Mesenchymal stem cell (in vitro differentiated cells and primary cell): ENCODE measurements at regions not wholly inside any gene's neighbourhood (a gene's known extent, or its start where the extent isn't known, plus 50 kb on each side); places are given as distances from the start of the nearest gene placed in this dataset.

ENCODE experiments used
- DNase-seq: peaks from one replicate; pipeline ENCODE4 v3.0.0-alpha.2; 2013
- H2AFZ ChIP-seq: one replicate; pipeline ENCODE4 v1.6.1; 2013; ENCODE audit warnings: low read depth, mild to moderate bottlenecking, control low read depth, inconsistent platforms, low read length, moderate library complexity
- H2AK5ac ChIP-seq: 2 replicates; pipeline ENCODE4 v1.6.1; 2013; ENCODE audit warnings: low read length, moderate library complexity, mild to moderate bottlenecking, inconsistent platforms; ENCODE audit not compliant: severe bottlenecking
- H2BK120ac ChIP-seq: one replicate; pipeline ENCODE4 v1.6.1; 2013; ENCODE audit warnings: low read depth, mild to moderate bottlenecking, inconsistent platforms, low read length, moderate library complexity
- H2BK12ac ChIP-seq, 2 experiments: one replicate each; pipeline ENCODE4 v1.6.1; 2013; ENCODE audit warnings: inconsistent platforms in 2 of 2, low read length in 2 of 2, mild to moderate bottlenecking in 2 of 2, moderate library complexity in 2 of 2, control low read depth in 1 of 2
- H2BK15ac ChIP-seq: one replicate; pipeline ENCODE4 v1.6.1; 2013; ENCODE audit warnings: mild to moderate bottlenecking, low read depth, inconsistent platforms; ENCODE audit not compliant: poor library complexity, severe bottlenecking
- H2BK5ac ChIP-seq: 2 replicates; pipeline ENCODE4 v1.6.1; 2013; ENCODE audit warnings: low read depth, mild to moderate bottlenecking, low read length, control low read depth, inconsistent platforms; ENCODE audit not compliant: poor library complexity, severe bottlenecking
- H3K14ac ChIP-seq, 2 experiments: one replicate each; pipeline ENCODE4 v1.6.1; 2013; ENCODE audit warnings: inconsistent platforms in 2 of 2, low read length in 2 of 2, control low read depth in 1 of 2, mild to moderate bottlenecking in 1 of 2, moderate library complexity in 1 of 2
- H3K18ac ChIP-seq, 2 experiments: one replicate each; pipeline ENCODE4 v1.6.1; 2013; ENCODE audit warnings: inconsistent platforms in 2 of 2, low read length in 2 of 2, control low read depth in 1 of 2, low read depth in 1 of 2, mild to moderate bottlenecking in 1 of 2
- H3K23ac ChIP-seq, 2 experiments: one replicate each; pipeline ENCODE4 v1.6.1; 2013; ENCODE audit warnings: inconsistent platforms in 2 of 2, low read length in 2 of 2, mild to moderate bottlenecking in 2 of 2, moderate library complexity in 2 of 2, control low read depth in 1 of 2
- H3K27ac ChIP-seq: 2 replicates; pipeline ENCODE4 v1.5.1; 2013; ENCODE audit warnings: mild to moderate bottlenecking, moderate library complexity, low read length, control low read depth, inconsistent platforms; ENCODE audit not compliant: poor library complexity, severe bottlenecking
- H3K27me3 ChIP-seq, 2 experiments: 2 replicates each; pipeline versions ENCODE4 v1.6.1 to v1.7.0; 2013; ENCODE audit warnings: low read length in 2 of 2, mild to moderate bottlenecking in 2 of 2, moderate library complexity in 2 of 2, control low read depth in 1 of 2, inconsistent platforms in 1 of 2; ENCODE audit not compliant: control insufficient read depth in 1 of 2, insufficient read depth in 1 of 2
- H3K36me3 ChIP-seq, 2 experiments: 2 replicates each; pipeline versions ENCODE4 v1.6.1 to v1.7.0; 2013; ENCODE audit warnings: low read length in 2 of 2, control low read depth in 1 of 2, inconsistent platforms in 1 of 2, low read depth in 1 of 2, mild to moderate bottlenecking in 1 of 2; ENCODE audit not compliant: insufficient read depth in 2 of 2, control insufficient read depth in 1 of 2
- H3K4ac ChIP-seq, 2 experiments: one replicate each; pipeline ENCODE4 v1.6.1; 2013; ENCODE audit warnings: inconsistent platforms in 2 of 2, low read length in 2 of 2, mild to moderate bottlenecking in 2 of 2, moderate library complexity in 2 of 2, control low read depth in 1 of 2, low read depth in 1 of 2
- H3K4me1 ChIP-seq: 2 replicates; pipeline ENCODE4 v1.6.1; 2013; ENCODE audit warnings: low read depth, low read length, control low read depth; ENCODE audit not compliant: control insufficient read depth, insufficient read depth
- H3K4me2 ChIP-seq: 2 replicates; pipeline ENCODE4 v1.6.1; 2013; ENCODE audit warnings: low read length, mild to moderate bottlenecking, inconsistent platforms; ENCODE audit not compliant: poor library complexity, severe bottlenecking
- H3K4me3 ChIP-seq, 2 experiments: 2 replicates each; pipeline versions ENCODE4 v1.5.1 to v1.7.0; 2013; ENCODE audit warnings: low read length in 2 of 2, mild to moderate bottlenecking in 2 of 2, control low read depth in 1 of 2, low read depth in 1 of 2; ENCODE audit not compliant: insufficient read depth in 1 of 2
- H3K79me1 ChIP-seq: replicated peaks from 2 replicates; pipeline ENCODE4 v1.6.1; 2013; ENCODE audit warnings: mild to moderate bottlenecking, control low read depth, low read length, inconsistent platforms; ENCODE audit not compliant: poor library complexity, severe bottlenecking
- H3K9ac ChIP-seq: 2 replicates; pipeline ENCODE4 v1.7.0; 2013; ENCODE audit warnings: mild to moderate bottlenecking, low read length, moderate library complexity
- H3K9me3 ChIP-seq: 2 replicates; pipeline ENCODE4 v1.7.0; 2013; ENCODE audit warnings: mild to moderate bottlenecking, low read length; ENCODE audit not compliant: control insufficient read depth
- H4K8ac ChIP-seq: one replicate; pipeline ENCODE4 v1.6.1; 2013; ENCODE audit warnings: inconsistent platforms, mild to moderate bottlenecking, low read length, moderate library complexity
- H4K91ac ChIP-seq: one replicate; pipeline ENCODE4 v1.6.1; 2013; ENCODE audit warnings: mild to moderate bottlenecking, low read length, inconsistent platforms
- WGBS: methylation state at CpG from one replicate; pipeline ENCODE4 v1.1.7; 2013; ENCODE audit warnings: mixed read lengths; 5-methylcytosine and 5-hydroxymethylcytosine counted together

- WGBS = 34% methylated on average over 2 of the region's 3 CpGs
- H3K27ac ChIP-seq = no peak overlapping the region
- no peaks in the 10 kb centered on the region for H3K36me3 ChIP-seq
These were observed 417.9 kb upstream of the GCFC2 start for GRCh38 chr2:76128622-76129021.

DNA sequence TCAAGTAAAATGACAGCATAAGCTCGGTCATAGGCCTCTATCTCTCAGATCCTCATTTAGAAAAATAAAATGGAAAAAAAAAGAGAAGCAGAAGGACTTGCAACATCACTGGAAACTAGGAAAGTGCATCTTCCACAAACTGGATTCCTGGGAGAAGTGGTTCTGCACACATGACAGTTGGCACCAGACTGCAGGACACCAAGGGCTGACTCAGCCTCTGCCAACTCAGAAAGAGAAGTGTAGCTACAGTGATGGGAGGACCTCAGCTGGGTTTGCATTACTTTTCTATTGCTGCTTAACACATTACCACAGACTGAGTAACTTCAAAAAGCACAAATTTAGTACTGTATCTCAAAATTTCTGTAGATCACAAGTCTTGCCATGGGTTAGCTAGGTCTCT, 409.5 kb upstream of the GCFC2 start:
- H3K18ac ChIP-seq = no peak overlapping the region
- no peak overlapping the region for H3K4me2 ChIP-seq
- no peak overlapping the region for H2AFZ ChIP-seq
- H2BK120ac ChIP-seq = no peak overlapping the region
- H3K27ac ChIP-seq = no peak overlapping the region
- no peak overlapping the region for H4K8ac ChIP-seq
- no peak overlapping the region for H4K91ac ChIP-seq
- no peak overlapping the region for H3K23ac ChIP-seq
- H3K36me3 ChIP-seq = no peaks in the 10 kb centered on the region
- WGBS = no CpG with 5 or more reads among the region's 1 CpG
- H3K4me1 ChIP-seq = no peaks in the 10 kb centered on the region
- H3K9me3 ChIP-seq = no peaks in the 10 kb centered on the region
- DNase-seq = no peak
- no peak overlapping the region for H2BK5ac ChIP-seq
- H2BK12ac ChIP-seq = no peak overlapping the region
- H3K4ac ChIP-seq = no peak overlapping the region
- H3K9ac ChIP-seq = no peak overlapping the region
- no peak overlapping the region for H3K14ac ChIP-seq
- H3K27me3 ChIP-seq = no peaks in the 10 kb centered on the region
- H2AK5ac ChIP-seq = no peak overlapping the region
- H3K4me3 ChIP-seq = no peak overlapping the region
- no peak overlapping the region for H2BK15ac ChIP-seq
- H3K79me1 ChIP-seq = no peaks in the 10 kb centered on the region

More at GRCh38 chr2:76128622-76129021, 417.9 kb upstream of the GCFC2 start:
- no peak overlapping the region for H2BK5ac ChIP-seq
- H2BK120ac ChIP-seq = no peak overlapping the region
- DNase-seq = no peak
- no peak overlapping the region for H3K18ac ChIP-seq
- no peak overlapping the region for H4K8ac ChIP-seq
- H3K27me3 ChIP-seq = no peaks in the 10 kb centered on the region
- H3K9me3 ChIP-seq = no peaks in the 10 kb centered on the region
- no peak overlapping the region for H3K14ac ChIP-seq
- H3K4me2 ChIP-seq = no peak overlapping the region
- no peak overlapping the region for H2BK12ac ChIP-seq
- H3K23ac ChIP-seq = no peak overlapping the region
- no peak overlapping the region for H3K4ac ChIP-seq
- H2AK5ac ChIP-seq = no peak overlapping the region
- no peak overlapping the region for H3K4me3 ChIP-seq
- no peak overlapping the region for H2AFZ ChIP-seq
- no peak overlapping the region for H3K9ac ChIP-seq
- H2BK15ac ChIP-seq = no peak overlapping the region
- peaks cover 1% of the 10 kb centered on the region for H3K4me1 ChIP-seq
- H3K79me1 ChIP-seq = no peaks in the 10 kb centered on the region
- H4K91ac ChIP-seq = no peak overlapping the region

DNA sequence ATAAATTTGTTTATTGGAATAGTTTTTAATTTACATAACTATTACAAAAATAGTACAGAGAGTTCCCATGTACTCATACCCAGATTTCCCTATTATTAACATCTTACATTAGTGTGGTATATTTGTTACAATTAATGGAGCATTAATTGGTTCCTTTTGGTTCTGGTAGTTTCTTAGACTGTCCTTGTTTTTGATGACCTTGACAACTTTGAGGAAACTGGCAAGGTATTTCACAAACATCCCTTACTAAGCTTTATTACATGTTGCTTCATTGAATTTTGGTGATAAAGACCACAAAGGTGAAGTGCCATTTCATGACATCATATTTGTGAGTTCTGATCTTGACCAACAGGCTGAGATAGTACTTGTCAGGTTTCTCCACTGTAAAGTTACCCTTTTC, 379.0 kb upstream of the GCFC2 start:
- H2AFZ ChIP-seq = no peak overlapping the region
- no peak overlapping the region for H3K4me3 ChIP-seq
- H3K4ac ChIP-seq = no peak overlapping the region
- no peak overlapping the region for H3K4me2 ChIP-seq
- no peaks in the 10 kb centered on the region for H3K9me3 ChIP-seq
- H3K9ac ChIP-seq = no peak overlapping the region
- no peak overlapping the region for H2BK12ac ChIP-seq
- no peaks in the 10 kb centered on the region for H3K27me3 ChIP-seq
- H3K18ac ChIP-seq = no peak overlapping the region
- H3K4me1 ChIP-seq = no peaks in the 10 kb centered on the region
- H3K79me1 ChIP-seq = no peaks in the 10 kb centered on the region
- no peak overlapping the region for H2AK5ac ChIP-seq
- no peak overlapping the region for H2BK15ac ChIP-seq
- H3K23ac ChIP-seq = no peak overlapping the region
- no peak overlapping the region for H4K8ac ChIP-seq
- H3K36me3 ChIP-seq = no peaks in the 10 kb centered on the region
- H3K27ac ChIP-seq = no peak overlapping the region
- H2BK120ac ChIP-seq = no peak overlapping the region
- H2BK5ac ChIP-seq = no peak overlapping the region
- H4K91ac ChIP-seq = no peak overlapping the region
- no peak overlapping the region for H3K14ac ChIP-seq
- DNase-seq = no peak

GRCh38 chr2:76083248-76083647, 372.5 kb upstream of the GCFC2 start:
- no peak overlapping the region for H3K14ac ChIP-seq
- no peak overlapping the region for H3K23ac ChIP-seq
- no peak overlapping the region for H3K4me2 ChIP-seq
- no peak overlapping the region for H2BK12ac ChIP-seq
- H2BK120ac ChIP-seq = no peak overlapping the region
- no peaks in the 10 kb centered on the region for H3K79me1 ChIP-seq
- no peak overlapping the region for H3K4ac ChIP-seq
- no peak overlapping the region for H4K8ac ChIP-seq
- no peak overlapping the region for H2BK5ac ChIP-seq
- H3K9me3 ChIP-seq = no peaks in the 10 kb centered on the region
- no peak overlapping the region for H3K9ac ChIP-seq
- WGBS = 100% methylated on average over 1 of the region's 2 CpGs
- no peak for DNase-seq
- H3K27ac ChIP-seq = no peak overlapping the region
- no peak overlapping the region for H2BK15ac ChIP-seq
- no peaks in the 10 kb centered on the region for H3K27me3 ChIP-seq
- H2AFZ ChIP-seq = no peak overlapping the region
- no peak overlapping the region for H2AK5ac ChIP-seq
- no peaks in the 10 kb centered on the region for H3K4me1 ChIP-seq
- no peak overlapping the region for H3K4me3 ChIP-seq
- H3K36me3 ChIP-seq = no peaks in the 10 kb centered on the region
- H4K91ac ChIP-seq = no peak overlapping the region
- H3K18ac ChIP-seq = no peak overlapping the region
